GM12865 (cell line): ENCODE measurements at regions not wholly inside any gene's neighbourhood (a gene's known extent, or its start where the extent isn't known, plus 50 kb on each side); places are given as distances from the start of the nearest gene placed in this dataset.

ENCODE experiments used
- DNase-seq: peaks from one replicate; pipeline ENCODE4 v3.0.0; 2010; ENCODE audit warnings: low read depth
- H3K4me3 ChIP-seq: 2 replicates; pipeline ENCODE4 v1.5.1; 2011; ENCODE audit warnings: mild to moderate bottlenecking, low read depth, low read length, control low read depth
- TF ChIP-seq, protein P1 (sequence below): IDR thresholded peaks from 2 replicates; pipeline ENCODE4 v1.5.1; 2011; ENCODE audit warnings: low read length, control low read depth, low read depth, inconsistent platforms; ENCODE audit not compliant: insufficient read depth; ENCODE audit errors: missing control alignments

GRCh38 chr4:187302457-187303150 lies 578.9 kb upstream of the FAT1 start:
- no peak for DNase-seq
- no peak overlapping the region for H3K4me3 ChIP-seq
- TF ChIP-seq, protein P1, sequence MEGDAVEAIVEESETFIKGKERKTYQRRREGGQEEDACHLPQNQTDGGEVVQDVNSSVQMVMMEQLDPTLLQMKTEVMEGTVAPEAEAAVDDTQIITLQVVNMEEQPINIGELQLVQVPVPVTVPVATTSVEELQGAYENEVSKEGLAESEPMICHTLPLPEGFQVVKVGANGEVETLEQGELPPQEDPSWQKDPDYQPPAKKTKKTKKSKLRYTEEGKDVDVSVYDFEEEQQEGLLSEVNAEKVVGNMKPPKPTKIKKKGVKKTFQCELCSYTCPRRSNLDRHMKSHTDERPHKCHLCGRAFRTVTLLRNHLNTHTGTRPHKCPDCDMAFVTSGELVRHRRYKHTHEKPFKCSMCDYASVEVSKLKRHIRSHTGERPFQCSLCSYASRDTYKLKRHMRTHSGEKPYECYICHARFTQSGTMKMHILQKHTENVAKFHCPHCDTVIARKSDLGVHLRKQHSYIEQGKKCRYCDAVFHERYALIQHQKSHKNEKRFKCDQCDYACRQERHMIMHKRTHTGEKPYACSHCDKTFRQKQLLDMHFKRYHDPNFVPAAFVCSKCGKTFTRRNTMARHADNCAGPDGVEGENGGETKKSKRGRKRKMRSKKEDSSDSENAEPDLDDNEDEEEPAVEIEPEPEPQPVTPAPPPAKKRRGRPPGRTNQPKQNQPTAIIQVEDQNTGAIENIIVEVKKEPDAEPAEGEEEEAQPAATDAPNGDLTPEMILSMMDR, result no peak

DNA sequence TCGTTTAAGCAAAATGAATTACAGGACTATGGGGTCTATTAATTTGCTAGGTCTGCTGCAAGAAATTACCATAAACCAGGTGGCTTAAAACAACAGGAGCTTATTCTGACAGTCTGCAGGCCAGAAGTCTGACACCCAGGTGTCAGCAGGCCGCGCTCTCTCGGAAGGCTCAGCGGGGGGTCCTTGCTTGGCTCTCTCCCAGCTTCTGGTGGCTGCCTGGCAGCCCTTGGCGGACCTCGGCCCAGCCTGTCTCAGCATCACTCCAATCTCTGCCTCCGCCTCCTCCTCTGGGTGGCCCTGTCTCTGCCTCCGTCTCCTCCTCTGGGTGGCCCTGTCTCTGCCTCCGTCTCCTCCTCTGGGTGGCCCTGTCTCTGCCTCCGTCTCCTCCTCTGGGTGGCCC lies 580.5 kb upstream of the FAT1 start:
- TF ChIP-seq, protein P1, result no peak
- no peak overlapping the region for H3K4me3 ChIP-seq

DNA sequence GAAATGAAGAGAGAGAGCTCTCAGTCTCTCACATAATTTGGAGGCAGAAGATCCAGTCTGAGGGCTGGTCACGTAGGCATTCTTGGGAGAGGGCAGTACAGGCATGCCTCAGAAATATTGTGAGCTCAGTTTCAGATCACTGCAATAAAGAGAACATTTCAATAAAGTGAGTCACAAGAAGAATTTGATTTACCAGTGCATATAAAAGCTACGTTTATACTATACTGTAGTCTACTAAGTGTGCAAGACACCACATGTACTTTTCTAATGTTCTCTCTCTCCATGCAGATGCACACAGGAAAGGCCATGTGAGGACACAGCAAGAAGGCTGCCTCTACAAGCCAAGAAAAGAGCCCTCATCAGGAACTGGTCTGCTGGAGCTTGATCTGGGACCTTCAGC lies 583.5 kb upstream of the FAT1 start:
- DNase-seq, result no peak
- H3K4me3 ChIP-seq, result no peak overlapping the region
- TF ChIP-seq, protein P1, result no peak

More for the DNA sequence above, 580.5 kb upstream of the FAT1 start:
- DNase-seq, result no peak

GRCh38 chr4:187309456-187309855 lies 585.8 kb upstream of the FAT1 start:
- TF ChIP-seq, protein P1, result no peak
- no peak for DNase-seq
- H3K4me3 ChIP-seq, result no peak overlapping the region

DNA sequence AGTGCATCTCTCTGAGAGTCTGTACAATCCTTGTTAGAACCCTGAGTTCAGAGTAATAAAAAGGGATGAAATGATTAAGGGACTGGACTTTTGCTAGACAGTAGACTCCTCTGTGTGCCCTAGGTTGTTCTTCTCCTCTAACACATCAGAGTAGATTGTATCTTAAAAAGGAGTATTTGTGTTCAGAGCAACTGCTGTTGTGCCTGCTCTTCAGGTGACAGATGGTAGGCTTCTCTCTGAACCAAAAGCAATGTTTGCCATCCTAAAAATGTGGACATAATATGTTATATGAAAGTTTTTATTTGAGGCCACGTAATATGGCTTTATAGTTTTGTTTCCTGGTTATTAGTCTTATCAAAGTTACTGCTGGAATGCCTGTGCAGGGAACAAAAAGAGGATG lies 588.6 kb upstream of the FAT1 start:
- TF ChIP-seq, protein P1, result no peak
- no peak for DNase-seq

GRCh38 chr4:187317799-187318198 lies 594.1 kb upstream of the FAT1 start:
- TF ChIP-seq, protein P1, result no peak
- H3K4me3 ChIP-seq, result no peak overlapping the region
- DNase-seq, result no peak

More for the DNA sequence above, 588.6 kb upstream of the FAT1 start:
- H3K4me3 ChIP-seq, result no peak overlapping the region

DNA sequence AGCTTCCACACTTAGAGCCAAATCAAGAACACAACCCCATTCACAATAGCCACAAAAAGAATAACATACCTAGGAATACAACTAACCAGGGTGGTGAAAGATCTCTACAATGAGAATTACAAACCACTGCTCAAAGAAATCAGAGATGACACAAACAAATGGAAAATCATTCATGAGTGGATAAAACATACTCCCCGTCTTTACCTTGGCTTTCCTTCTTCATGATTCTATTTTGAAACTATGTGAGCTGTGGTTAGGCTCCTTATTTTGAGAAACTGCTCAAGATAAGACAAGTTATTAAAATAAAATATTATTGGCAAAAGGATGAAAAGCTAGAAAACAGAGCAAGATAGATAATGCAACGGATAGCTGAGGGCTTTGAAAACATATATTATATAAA lies 598.1 kb upstream of the FAT1 start:
- TF ChIP-seq, protein P1, result no peak
- H3K4me3 ChIP-seq, result no peak overlapping the region
- DNase-seq, result no peak
